G401 (cell line): ENCODE measurements at regions not wholly inside any gene's neighbourhood (a gene's known extent, or its start where the extent isn't known, plus 50 kb on each side); places are given as distances from the start of the nearest gene placed in this dataset.
"Not testable (repeated sequence)": the region's sequence is repeated elsewhere in the genome, so short reads cannot be mapped to it uniquely, and the experiment has no call there.

Experiments used
- DNase-seq: peaks from one replicate; pipeline ENCODE4 v3.0.0-alpha.2; 2015; ENCODE audit warnings: low spot score
- in situ Hi-C: cut with HindIII; loops from 2 replicates; pipeline ENCODE4 v1.10.0; 2016; ENCODE audit warnings: low sequenced_read_pairs, mixed read lengths

- in situ Hi-C loops, DNase-seq: not testable (repeated sequence)
Observed at GRCh38 chr19:27942607-27943006, 1270.3 kb downstream of the UQCRFS1 start.

DNA sequence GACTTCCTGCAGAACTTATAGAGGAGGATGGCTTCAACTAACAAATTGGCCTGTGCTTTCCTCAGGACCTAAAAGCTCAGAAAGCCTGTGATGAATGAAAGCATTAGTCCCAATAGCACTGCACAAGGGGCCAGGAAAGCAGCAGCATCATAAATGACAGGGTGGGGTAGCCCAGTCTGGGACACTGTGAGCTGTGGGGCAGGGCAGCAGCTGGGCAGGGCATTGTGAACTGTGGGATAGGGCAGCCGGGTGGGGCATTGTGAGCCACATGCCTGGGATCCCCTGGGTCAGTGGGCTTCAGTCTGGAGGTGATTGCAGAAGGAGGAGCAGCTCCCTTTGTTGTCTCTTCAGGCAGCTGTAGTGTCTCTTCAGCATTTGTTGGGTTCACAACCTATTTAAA, 1276.8 kb downstream of the UQCRFS1 start:
- DNase-seq: no peak
- in situ Hi-C loops: no loop called here

DNA sequence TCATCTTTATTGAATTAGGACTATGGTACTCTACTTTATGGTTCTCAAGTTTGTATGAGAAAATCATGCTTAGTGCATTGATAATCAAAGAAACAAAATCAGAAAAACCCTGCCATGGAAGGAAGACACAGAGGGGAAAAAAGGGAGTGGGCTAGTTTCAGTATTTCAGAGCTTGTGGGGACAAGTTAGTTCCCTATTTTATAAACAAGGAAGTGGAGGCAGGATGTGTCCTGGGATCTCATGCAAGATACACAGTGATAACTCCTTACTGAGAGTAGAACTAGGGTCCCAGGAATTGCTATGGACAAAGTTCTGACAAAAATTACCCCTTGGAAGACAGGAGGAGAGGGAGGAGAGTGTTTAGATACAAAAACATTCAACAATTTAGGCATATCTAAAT, 1277.3 kb downstream of the UQCRFS1 start:
- no peak for DNase-seq
- in situ Hi-C loops: no loop called here

- DNase-seq: no peak
- in situ Hi-C loops: no loop called here
Observed at GRCh38 chr19:27929399-27929798, 1283.6 kb downstream of the UQCRFS1 start.

DNA sequence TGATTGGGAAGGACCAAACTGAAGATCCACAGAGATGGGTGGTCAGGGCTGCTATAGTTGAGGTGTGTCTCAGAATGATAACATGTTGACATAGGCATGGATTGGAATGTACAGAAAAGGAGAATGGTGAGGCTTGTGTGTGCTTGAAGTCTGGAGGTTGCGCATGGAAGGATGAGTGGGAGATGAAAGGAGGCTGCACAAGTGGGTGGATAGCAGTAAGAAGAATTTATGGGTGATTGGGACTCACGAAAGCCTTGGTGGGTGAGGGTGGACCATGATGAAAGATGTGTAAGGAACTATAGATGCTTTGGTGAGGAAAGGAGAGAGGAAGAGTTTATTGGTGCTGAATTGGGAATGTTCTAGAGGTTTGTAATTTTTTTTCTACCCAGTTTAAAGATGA, 1287.7 kb downstream of the UQCRFS1 start:
- in situ Hi-C loops: no loop called here
- DNase-seq: no peak

DNA sequence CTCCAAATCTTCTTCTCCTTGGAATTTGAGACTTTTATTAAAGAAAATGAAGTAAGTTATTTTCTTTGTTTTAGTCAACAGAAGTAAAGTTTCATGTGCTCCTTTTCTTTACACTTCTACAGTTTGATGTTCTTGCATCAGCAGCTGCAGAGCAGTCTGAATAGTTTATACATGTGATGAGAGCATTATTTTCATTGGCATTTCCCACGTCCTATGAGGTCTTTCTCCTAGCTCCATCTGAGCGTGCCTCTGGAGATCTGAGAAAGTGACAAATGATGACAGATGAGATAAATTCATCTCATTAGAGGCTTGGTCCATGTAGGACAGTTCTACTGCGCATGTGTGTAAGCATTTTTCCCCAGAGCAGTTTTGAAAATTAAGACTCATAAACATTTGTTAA, 1290.0 kb downstream of the UQCRFS1 start:
- no peak for DNase-seq
- in situ Hi-C loops: no loop called here

DNA sequence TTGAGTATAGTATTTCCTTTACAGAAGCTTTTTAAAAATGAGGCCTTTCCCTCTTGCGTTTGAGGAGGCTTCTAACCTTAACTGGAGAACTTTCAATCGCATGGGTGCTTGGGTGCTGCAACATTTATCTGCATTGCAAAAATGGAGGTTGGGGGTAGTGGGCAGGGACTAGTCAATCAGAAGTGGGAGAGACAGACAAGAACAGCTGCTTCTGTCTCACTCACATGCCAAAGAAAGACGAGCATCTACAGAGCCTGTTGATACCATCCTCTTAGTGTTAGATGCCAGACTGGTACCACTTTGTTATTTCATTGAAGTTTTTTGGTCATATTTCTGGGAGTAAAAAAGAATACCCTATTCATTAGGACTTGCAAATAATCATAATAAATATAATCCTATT, 1292.2 kb downstream of the UQCRFS1 start:
- in situ Hi-C loops: no loop called here
- DNase-seq: no peak

GRCh38 chr19:27918818-27919217, 1294.1 kb downstream of the UQCRFS1 start:
- in situ Hi-C loops: no loop called here
- no peak for DNase-seq

DNA sequence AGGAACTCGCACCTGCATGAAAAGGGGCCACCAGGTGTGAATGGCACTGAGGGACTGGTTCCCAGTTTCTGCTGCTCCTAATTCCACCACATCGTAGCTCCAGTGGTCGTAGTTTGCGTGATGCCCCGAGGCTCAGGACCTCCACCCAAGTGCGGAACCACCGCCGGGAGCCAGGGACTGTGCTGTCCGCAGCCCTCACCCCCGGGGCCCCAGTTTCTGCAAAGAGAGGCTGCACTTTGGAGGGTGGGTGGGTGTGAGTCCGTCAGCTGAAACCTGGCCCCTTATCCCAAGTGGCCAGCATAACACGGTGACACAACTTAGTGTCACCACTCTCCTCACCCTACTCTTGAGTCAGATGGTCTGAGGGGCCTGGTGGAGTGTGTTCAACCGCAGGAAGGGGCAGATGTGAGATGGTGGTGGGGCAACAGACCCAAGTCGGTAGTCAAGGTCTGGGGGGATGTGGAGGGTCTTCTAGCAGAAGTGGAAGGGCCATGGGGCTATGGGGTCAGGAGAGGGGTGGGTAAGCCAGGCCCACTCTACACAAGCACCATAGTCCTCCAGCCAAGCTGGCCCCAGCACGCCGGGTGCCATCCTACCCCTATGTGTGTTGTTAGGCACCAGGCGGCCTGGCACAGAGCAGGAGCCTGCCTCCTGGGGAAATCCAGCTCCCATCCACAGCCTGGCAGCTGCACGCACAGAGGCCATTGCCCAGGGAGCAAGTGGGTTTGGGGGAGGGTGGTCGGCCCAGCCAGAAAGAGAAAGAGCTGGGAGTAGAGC, 1301.6 kb downstream of the UQCRFS1 start:
- no peak for DNase-seq
- in situ Hi-C loops: no loop called here

- in situ Hi-C loops: no loop called here
- no peak for DNase-seq
Observed at GRCh38 chr19:27909861-27910260, 1303.1 kb downstream of the UQCRFS1 start.

- in situ Hi-C loops: no loop called here
Observed at GRCh38 chr19:27909185-27909840, 1303.6 kb downstream of the UQCRFS1 start.

DNA sequence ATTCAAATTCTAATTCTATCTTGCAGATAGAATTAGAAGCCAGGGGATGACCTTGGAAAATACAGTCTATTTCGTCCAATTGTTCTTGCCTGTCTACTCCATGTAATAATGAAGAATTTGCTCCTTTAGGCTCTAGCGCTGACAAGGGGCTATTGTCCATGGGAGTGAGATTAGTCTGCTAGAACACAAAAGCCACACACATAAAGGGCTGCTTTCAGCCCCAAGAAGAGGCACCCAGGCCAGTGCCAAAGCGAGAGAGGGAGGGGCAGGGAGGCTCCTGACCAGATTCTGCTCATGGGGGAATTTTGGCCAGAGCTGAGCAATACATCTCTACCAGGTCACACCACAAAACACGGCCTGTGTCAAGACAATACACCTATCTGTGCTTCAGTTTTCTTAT, 1306.9 kb downstream of the UQCRFS1 start:
- in situ Hi-C loops: no loop called here

More at GRCh38 chr19:27909185-27909840, 1303.6 kb downstream of the UQCRFS1 start:
- no peak for DNase-seq

GRCh38 chr19:27905074-27905473, 1307.9 kb downstream of the UQCRFS1 start:
- in situ Hi-C loops: no loop called here
- no peak for DNase-seq

More for the DNA sequence above, 1306.9 kb downstream of the UQCRFS1 start:
- no peak for DNase-seq

GRCh38 chr19:27901078-27901477, 1311.9 kb downstream of the UQCRFS1 start:
- no peak for DNase-seq
- in situ Hi-C loops: no loop called here

DNA sequence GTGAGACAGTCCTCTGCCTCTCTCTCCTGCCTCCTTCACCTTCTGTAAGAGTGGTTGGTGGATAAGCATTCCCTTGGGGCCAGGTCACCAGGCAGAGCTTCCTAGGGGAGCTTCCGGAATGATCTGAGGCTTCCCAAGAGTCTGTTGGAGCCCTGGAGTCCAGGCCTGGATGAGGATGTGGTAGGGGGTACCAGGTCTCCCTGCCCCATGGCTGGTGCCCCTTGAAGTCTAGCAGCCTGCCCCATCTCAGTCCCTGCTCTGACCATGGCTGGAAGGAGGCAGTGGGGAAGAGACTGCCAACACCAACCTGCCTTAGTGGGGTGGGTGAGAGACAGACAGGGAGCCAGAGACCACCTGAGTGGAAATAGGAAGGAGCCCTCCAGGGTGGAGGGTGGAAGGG, 1316.9 kb downstream of the UQCRFS1 start:
- in situ Hi-C loops: no loop called here
- no peak for DNase-seq

- in situ Hi-C loops: no loop called here
Observed at GRCh38 chr19:27894906-27895754, 1317.8 kb downstream of the UQCRFS1 start.

DNA sequence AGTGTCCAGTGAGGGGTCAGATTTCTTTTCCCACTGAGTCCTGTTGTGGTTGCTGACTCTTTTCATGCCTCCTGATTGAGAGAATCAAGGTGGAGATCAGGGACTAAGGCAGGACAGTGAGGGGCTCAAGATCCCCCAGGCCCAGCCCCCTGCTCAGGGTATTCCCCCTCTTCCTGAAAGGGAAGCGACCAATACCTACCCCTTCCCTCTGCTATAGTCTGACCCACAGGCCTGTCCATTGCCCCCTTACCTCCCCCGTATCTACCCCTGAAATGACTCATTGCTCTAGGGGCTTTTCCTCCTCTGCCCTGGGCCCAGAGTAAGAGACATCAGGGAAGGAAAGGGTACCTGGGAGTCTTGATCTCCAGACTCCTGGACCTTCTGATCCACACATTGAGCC, 1320.5 kb downstream of the UQCRFS1 start:
- in situ Hi-C loops: no loop called here
- DNase-seq: no peak

More at GRCh38 chr19:27894906-27895754, 1317.8 kb downstream of the UQCRFS1 start:
- no peak for DNase-seq

DNA sequence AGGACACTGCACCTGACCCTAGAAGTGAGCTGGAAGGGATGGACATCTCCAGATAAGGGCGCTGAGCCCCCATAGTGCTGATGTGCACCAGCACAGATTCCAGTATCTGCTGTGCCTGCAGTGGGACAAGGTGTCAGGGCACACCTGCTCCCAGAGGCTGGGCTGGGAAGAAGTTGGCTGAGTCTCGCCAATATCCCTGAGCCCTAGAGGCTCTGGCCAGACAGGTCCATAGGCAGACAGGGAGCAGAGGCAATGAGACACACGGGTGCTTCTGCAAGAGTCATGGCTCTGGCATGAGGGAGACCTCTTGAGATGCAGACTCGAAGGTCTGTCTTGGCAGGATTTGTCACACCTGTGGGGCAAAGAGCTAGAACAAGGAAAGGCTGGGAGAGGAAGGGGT, 1321.5 kb downstream of the UQCRFS1 start:
- in situ Hi-C loops: no loop called here
- no peak for DNase-seq

- in situ Hi-C loops: no loop called here
- no peak for DNase-seq
Observed at GRCh38 chr19:27890696-27891095, 1322.3 kb downstream of the UQCRFS1 start.

DNA sequence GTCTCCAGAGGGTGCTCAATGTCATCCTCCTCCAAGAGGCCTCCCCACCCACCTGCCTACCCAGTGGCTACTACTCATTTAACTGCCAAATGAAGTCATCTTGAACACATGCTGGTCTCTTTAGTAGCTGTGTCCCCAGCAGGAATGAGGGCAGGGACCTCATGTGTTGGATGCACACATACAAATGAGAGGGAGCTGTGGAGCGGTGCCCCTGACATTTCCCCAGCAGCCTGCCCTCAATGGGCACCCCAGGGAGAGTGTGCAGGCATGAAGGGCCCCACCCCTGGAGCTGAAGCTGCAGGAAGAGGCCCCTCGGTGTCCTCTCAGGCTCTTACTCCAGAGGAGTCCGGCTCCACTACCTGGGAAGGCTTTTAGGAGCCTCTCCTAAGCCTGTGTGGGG, 1322.7 kb downstream of the UQCRFS1 start:
- in situ Hi-C loops: no loop called here
- no peak for DNase-seq
